WTC11 (cell line): ENCODE measurements at regions not wholly inside any gene's neighbourhood (a gene's known extent, or its start where the extent isn't known, plus 50 kb on each side); places are given as distances from the start of the nearest gene placed in this dataset.

ENCODE experiments used
- ATF3 ChIP-seq: sonication (generic); formaldehyde crosslinking; conservative IDR thresholded peaks from 2 replicates; pipeline ENCODE4 v1.8.1; 2022; ENCODE audit warnings: mild to moderate bottlenecking, missing genetic modification reagents
- CTCF ChIP-seq: fragments of 200-600 bp; IDR thresholded peaks from 2 replicates; pipeline ENCODE4 v1.8.0; 2022; ENCODE audit warnings: antibody characterized with exemption
- E2F5 ChIP-seq: sonication (generic); formaldehyde crosslinking; IDR thresholded peaks from 2 replicates; pipeline ENCODE4 v1.8.1; 2022; ENCODE audit warnings: mild to moderate bottlenecking, moderate library complexity, missing genetic modification reagents
- FOXK1 ChIP-seq: sonication (generic); formaldehyde crosslinking; IDR thresholded peaks from 2 replicates; pipeline ENCODE4 v1.8.0; 2022; ENCODE audit warnings: mild to moderate bottlenecking, moderate library complexity, missing genetic modification reagents
- FOXP1 ChIP-seq: sonication (generic); formaldehyde crosslinking; IDR thresholded peaks from 2 replicates; pipeline ENCODE4 v1.8.0; 2022; ENCODE audit warnings: missing genetic modification reagents, mild to moderate bottlenecking, moderate library complexity, borderline replicate concordance
- IRF1 ChIP-seq: sonication (generic); formaldehyde crosslinking; IDR thresholded peaks from 2 replicates; pipeline ENCODE4 v1.8.0; 2023; ENCODE audit warnings: missing genetic modification reagents
- MAX ChIP-seq: sonication (generic); formaldehyde crosslinking; IDR thresholded peaks from 2 replicates; pipeline ENCODE4 v1.8.0; 2022; ENCODE audit warnings: mild to moderate bottlenecking, missing genetic modification reagents
- NR3C1 ChIP-seq: sonication (generic); formaldehyde crosslinking; conservative IDR thresholded peaks from 2 replicates; pipeline ENCODE4 v1.8.1; 2023; ENCODE audit warnings: low read depth, mild to moderate bottlenecking, missing genetic modification reagents
- STAT6 ChIP-seq: sonication (generic); formaldehyde crosslinking; conservative IDR thresholded peaks from 2 replicates; pipeline ENCODE4 v1.8.1; 2023; ENCODE audit warnings: mild to moderate bottlenecking, low read depth, missing genetic modification reagents, moderate library complexity
- TCF7 ChIP-seq: sonication (generic); formaldehyde crosslinking; IDR thresholded peaks from 2 replicates; pipeline ENCODE4 v1.8.0; 2022; ENCODE audit warnings: mild to moderate bottlenecking, low read depth, missing genetic modification reagents, moderate library complexity
- USF2 ChIP-seq: sonication (generic); formaldehyde crosslinking; IDR thresholded peaks from 2 replicates; pipeline ENCODE4 v1.8.1; 2023; ENCODE audit warnings: mild to moderate bottlenecking, missing genetic modification reagents, moderate library complexity
- ZBTB21 ChIP-seq: sonication (generic); formaldehyde crosslinking; IDR thresholded peaks from 2 replicates; pipeline ENCODE4 v1.8.1; 2023; ENCODE audit warnings: mild to moderate bottlenecking, missing genetic modification reagents, borderline replicate concordance
- ZNF121 ChIP-seq: sonication (generic); formaldehyde crosslinking; IDR thresholded peaks from 2 replicates; pipeline ENCODE4 v1.8.0; 2023; ENCODE audit warnings: missing genetic modification reagents

- TF ChIP-seq E2F5 (CRISPR knock-in tag): no peak
- no peak for TF ChIP-seq MAX (CRISPR knock-in tag)
- TF ChIP-seq NR3C1 (CRISPR knock-in tag): no peak
- TF ChIP-seq IRF1 (CRISPR knock-in tag): no peak
- no peak for TF ChIP-seq CTCF
- TF ChIP-seq TCF7 (CRISPR knock-in tag): no peak
- TF ChIP-seq STAT6 (CRISPR knock-in tag): no peak
- TF ChIP-seq FOXK1: no peak
- no peak for TF ChIP-seq ATF3 (CRISPR knock-in tag)
- TF ChIP-seq ZBTB21: no peak
- no peak for TF ChIP-seq FOXP1
- TF ChIP-seq USF2: no peak
- TF ChIP-seq ZNF121 (CRISPR knock-in tag): no peak
Measured at GRCh38 chr14:101039755-101040138, 136.2 kb upstream of the RTL1 start.
